ENCODE measurements at regions not wholly inside any gene's neighbourhood (a gene's known extent, or its start where the extent isn't known, plus 50 kb on each side); places are given as distances from the start of the nearest gene placed in this dataset.
"Not testable (repeated sequence)": the region's sequence is repeated elsewhere in the genome, so short reads cannot be mapped to it uniquely, and the experiment has no call there.

DNA sequence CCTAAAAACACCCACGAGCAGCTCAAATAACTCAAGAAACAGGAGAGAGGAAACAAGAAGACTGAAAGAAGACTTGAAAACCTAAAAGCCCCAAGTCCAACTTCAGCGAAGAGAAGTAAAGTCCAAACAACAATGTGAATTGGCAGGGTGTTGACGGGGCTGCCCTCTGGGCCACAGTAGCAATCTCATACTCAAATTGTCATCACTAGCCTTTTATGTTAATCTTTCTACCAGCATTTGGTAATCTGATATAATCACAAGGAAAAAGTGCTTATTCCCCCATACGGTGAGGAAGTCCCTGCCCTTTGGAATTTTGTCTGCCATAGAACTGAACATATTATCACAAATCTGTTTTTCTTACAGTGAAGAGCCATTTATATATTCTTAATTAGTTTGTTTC is 51.5 kb upstream of the IFNE start:
- no peak for DNase-seq (ENCODE audit: low spot score)
- intact Hi-C loops (cut with DNase I), result loop anchor here in 1 of 2 donors (10.0 kb wide), 1 partner anchor 361 kb away; no protein-coding TSS in a partner anchor

GRCh38 chr9:21535396-21535795 is 53.3 kb upstream of the IFNE start:
- intact Hi-C loops (cut with DNase I), result loop anchor here in 1 of 2 donors (10.0 kb wide), 1 partner anchor 359 kb away; no protein-coding TSS in a partner anchor

DNA sequence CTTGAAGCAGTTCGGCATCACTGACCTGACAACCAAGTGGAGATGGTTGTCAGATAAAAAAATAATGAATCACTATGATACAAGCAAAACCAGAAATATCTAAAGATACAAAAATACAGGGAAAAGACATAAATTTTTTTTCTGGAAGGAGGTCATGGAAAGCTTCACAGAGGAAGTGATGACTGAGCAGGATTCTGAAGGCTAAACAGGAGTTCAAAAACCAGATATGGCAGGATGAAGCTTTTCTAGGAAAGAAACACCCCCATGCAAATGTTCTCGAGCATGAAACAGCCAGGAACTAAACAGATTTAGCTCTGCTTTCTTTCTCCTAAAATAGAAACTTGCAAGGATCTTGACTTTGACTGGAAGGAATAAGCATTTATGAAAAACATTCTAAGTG is 60.7 kb upstream of the IFNE start:
- no peak for DNase-seq (ENCODE audit: low spot score)
- intact Hi-C loops (cut with DNase I), result no loop called here

More at GRCh38 chr9:21535396-21535795, 53.3 kb upstream of the IFNE start:
- no peak for DNase-seq (ENCODE audit: low spot score)

- intact Hi-C loops (cut with DNase I), result no loop called here
- no peak for DNase-seq (ENCODE audit: low spot score)
Observed at GRCh38 chr9:21543187-21543586, 61.1 kb upstream of the IFNE start.

DNA sequence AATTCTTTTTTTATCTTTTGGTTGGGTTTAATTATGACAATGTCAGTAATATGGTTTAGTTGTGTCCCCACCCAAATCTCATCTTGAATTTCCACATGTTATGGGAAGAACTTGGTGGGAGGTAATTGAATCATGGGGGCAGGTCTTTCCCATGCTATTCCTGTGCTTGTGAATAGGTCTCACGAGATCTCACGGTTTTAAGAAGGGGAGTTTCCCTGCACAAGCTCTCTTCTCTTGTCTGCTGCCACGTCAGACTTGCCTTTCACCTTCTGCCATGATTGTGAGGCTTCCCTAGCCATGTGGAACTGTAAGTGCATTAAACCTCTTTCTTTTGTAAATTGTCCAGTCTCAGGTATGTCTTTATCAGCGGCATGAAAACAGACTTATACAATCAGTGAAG is 61.7 kb upstream of the IFNE start:
- DNase-seq (ENCODE audit: low spot score); intact Hi-C loops (cut with DNase I): not testable (repeated sequence)

GRCh38 chr9:21546949-21547348 is 64.8 kb upstream of the IFNE start:
- no peak for DNase-seq (ENCODE audit: low spot score)
- intact Hi-C loops (cut with DNase I), result no loop called here

DNA sequence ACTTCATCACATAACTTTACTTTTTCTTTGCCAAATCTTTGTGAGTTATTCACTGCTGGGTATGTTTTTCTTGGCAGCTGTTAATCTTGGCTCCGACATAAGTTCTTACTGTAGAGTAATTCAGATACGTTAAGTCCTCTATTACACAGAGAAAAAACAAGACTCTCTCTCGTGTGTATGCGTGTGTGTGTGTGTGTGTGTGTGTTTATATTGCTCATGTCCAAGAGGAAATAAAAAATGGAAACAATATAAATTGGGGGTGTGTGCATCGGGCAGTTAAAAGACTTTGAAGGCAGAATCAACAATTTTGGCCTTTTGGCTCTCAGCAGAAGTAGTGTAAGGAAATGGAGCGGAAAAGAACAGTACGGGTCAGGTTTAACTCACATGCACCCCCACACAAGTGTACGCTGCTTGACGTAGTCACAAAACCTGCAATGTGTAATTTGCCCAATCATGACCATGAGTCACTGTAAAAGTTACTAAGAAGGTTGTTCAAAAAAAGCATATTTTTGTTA is 67.2 kb upstream of the IFNE start:
- intact Hi-C loops (cut with DNase I), result no loop called here
- DNase-seq (ENCODE audit: low spot score), result no peak

- intact Hi-C loops (cut with DNase I), result no loop called here
- DNase-seq (ENCODE audit: low spot score), result no peak
Observed at GRCh38 chr9:21549890-21550289, 67.8 kb upstream of the IFNE start.

GRCh38 chr9:21550392-21550791 is 68.3 kb upstream of the IFNE start:
- no peak for DNase-seq (ENCODE audit: low spot score)
- intact Hi-C loops (cut with DNase I), result no loop called here

- intact Hi-C loops (cut with DNase I), result no loop called here
Observed at GRCh38 chr9:21551401-21551800, 69.3 kb upstream of the IFNE start.

DNA sequence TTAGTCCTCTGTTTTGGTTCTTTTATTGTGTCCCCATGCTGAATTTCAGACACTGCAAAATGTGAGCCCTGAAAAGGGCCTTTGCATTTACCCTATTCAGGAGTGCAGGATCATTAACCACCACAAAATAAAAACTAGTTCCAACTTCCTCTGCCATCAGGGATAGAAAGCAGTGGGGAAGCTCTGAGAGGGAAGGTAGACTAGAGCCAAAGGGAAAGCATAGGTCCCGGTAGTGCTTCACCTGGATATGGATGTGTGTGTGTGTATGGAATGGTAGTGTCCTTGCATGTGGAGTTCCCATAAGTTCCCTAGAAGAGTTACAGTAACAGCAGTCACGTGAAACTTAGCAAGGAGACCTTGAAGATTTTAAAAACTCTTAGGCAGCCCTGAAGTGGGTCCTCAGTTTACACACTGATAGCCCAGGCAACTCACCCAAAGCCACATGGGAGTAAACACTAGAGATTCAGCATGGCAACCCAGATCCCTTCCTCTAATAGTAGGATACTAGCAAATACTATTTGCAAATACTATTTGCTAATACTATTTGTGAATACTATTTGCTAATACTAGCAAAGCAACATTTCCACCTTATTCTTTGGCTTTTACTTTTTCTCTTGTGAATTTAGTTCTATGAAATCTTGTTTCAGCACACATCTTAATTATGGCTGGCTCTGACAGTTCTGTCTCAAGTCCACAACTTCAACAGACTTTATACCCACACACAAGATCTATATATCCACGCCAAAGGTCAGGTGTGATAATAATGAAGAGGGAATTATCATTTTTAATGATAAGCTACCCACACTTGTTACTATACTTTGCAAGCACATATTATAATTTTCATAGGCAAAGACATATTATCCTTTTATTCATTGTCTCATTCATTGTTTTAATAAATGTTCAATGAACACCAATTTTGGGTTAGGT is 70.4 kb upstream of the IFNE start:
- intact Hi-C loops (cut with DNase I), result no loop called here
- DNase-seq (ENCODE audit: low spot score), result no peak

More at GRCh38 chr9:21551401-21551800, 69.3 kb upstream of the IFNE start:
- DNase-seq (ENCODE audit: low spot score), result no peak

- no peak for DNase-seq (ENCODE audit: low spot score)
Observed at GRCh38 chr9:21553441-21553840, 71.3 kb upstream of the IFNE start.

DNA sequence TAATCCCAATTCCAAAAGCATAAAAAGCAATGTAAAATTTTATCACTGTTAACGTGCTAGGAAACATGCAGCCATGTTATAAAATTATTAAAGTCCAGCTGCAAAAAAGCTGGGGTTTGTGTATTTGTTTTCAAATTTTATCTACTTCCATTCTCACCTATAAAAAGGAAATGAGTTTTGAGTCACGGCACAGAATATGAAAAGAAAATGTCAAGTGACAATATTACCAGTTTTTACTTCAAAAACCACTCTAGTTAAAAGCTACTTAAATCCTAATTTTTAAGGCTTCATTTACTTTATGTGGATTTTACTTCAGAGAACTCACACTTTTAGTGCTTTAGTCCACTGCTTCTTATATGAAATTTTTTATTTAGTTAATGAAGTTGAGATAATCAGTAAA is 72.7 kb upstream of the IFNE start:
- intact Hi-C loops (cut with DNase I), result no loop called here

More at GRCh38 chr9:21553441-21553840, 71.3 kb upstream of the IFNE start:
- intact Hi-C loops (cut with DNase I), result no loop called here

DNA sequence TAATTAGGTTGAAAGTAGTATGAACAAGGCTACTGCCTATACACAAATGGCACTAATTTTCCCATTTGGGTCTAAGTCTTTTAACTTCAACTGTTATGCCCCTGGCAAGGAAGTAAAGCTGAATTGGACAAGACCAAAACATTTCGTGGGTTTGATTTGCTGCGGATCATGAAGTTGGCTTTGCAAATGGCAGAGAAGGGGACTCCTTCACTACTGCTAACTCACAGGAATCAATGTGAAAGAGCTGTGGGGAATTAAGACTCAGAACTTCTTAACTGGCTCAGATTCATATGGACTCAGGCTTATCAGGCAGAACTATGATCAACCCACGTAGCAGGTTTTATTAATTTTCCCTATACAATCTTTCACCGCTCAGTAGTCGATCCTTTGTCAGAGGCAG is 73.8 kb upstream of the IFNE start:
- intact Hi-C loops (cut with DNase I), result no loop called here

More for the DNA sequence above, 72.7 kb upstream of the IFNE start:
- DNase-seq (ENCODE audit: low spot score), result no peak

DNA sequence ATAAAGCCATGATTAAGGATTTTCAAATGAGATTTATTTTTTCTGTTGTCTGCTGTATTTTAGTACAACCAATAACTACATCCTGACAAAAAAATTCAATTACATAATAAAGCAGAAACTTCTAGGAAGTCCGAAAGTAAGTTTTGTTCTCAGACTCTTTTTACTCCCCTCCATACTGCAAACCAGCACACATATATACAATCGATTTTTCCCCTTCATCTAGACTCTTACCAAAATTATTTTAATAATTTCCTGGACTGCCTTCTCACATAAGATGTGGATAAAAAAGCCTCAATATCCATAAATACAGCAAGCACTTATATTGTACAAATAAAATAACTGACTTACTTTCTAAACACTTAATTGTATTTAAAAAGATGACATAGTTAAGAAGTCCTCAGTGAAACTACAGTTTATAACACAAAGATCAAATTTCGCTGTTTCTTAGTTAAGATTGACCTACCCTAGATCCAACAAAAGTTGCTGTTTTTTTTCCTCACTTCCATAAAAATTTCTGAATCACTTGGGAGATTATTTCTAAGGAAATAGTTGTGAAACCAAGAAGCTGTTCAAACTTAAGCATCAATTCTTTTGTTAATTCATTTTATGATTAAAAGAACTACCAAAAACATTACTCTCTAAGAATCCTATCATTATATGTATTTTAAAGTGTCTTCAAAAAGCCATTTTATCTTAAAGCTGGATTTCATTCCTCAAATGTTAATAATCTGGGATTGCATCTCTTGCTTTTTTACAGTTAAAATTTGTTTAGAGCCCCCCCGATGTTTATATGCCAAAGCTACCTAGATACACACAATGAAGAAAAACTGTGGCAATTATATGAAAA is 74.7 kb upstream of the IFNE start:
- intact Hi-C loops (cut with DNase I), result no loop called here

More for the DNA sequence above, 73.8 kb upstream of the IFNE start:
- DNase-seq (ENCODE audit: low spot score), result no peak

DNA sequence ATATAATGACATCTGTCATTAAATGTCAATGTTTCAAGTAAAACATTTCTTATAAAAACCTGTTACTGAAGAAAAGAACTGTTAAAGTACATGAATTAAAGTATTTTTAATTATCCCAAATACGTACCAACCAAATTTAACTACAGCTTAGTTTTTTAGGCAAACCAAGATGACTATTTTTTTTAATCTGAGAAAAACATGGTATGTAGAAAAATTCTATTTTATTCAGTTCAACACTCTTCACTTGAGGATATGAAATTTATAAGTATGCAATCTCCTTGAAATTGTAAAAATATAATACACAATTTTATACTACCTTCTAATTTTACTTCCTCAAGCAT is 75.3 kb upstream of the IFNE start:
- DNase-seq (ENCODE audit: low spot score), result no peak
- intact Hi-C loops (cut with DNase I), result no loop called here

More for the DNA sequence above, 74.7 kb upstream of the IFNE start:
- DNase-seq (ENCODE audit: low spot score), result no peak

GRCh38 chr9:21558079-21558478 is 76.0 kb upstream of the IFNE start:
- no peak for DNase-seq (ENCODE audit: low spot score)
- intact Hi-C loops (cut with DNase I), result no loop called here

DNA sequence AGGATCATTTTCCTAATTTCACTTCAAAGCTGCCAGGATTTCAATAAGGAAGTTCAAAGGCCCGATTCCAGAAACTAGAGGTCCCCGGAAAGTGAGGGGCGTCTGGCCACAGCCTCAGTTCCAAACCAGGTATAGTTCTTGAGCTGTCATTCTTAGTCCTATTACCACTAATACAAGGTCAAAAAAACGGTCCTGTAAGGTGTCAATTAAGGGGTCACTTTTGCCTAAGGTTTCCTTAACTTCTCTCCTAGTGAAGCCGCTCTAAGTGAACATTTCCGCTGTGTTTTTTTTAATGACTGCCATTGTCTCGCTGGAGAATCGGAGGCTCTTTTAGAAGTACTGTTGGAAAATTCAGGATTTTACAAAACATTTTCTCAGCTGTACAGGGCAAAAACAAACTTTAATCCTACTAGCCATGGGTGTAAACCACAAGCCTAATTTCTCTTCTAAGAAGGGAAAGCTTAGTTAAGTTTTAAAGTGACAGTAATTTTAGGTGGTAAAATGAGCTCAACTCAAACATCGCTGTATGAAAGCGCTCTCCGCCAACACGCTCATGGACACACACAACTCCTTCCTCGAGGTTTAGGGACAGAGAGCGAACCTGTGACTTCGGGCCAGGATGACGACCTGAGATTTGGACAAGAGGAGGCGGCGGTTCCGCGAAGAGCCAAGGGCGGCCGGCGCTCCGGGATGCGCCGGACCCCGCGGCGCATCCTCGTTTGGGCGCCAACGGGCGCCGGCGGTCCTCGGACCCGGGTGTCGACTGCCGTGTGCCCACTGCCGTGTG is 76.7 kb upstream of the IFNE start:
- peak; percentile 64 for DNase-seq (ENCODE audit: low spot score)
- intact Hi-C loops (cut with DNase I), result no loop called here
